IMR-90 (cell line): ENCODE measurements at regions not wholly inside any gene's neighbourhood (a gene's known extent, or its start where the extent isn't known, plus 50 kb on each side); places are given as distances from the start of the nearest gene placed in this dataset.

Experiments used
- ATAC-seq: fragments of 200-7000 bp; cut with Tn5 transposase; 2 replicates; pipeline ENCODE4 v1.9.1; 2020; ENCODE audit warnings: low read depth, mild to moderate bottlenecking, moderate library complexity
- BruUV-seq: library from RNA; stranded (reverse); fragments of 400-500 nt; replicated peaks from 2 replicates; lab custom pipeline; 2021; lab: Mats Ljungman, UMichigan
- CTCF ChIA-PET: fragments of 300-600 bp; formaldehyde crosslinking; extraction: SDS; loops from one replicate; lab custom pipeline; 2021; ENCODE audit warnings: antibody characterized with exemption; lab: Yijun Ruan, JAX
- POLR2A ChIA-PET: fragments of 300-600 bp; sonication (Branson Sonifier 250); formaldehyde crosslinking; loops from one replicate; lab custom pipeline; 2022; ENCODE audit warnings: antibody characterized with exemption; ENCODE audit not compliant: unreplicated experiment; lab: Charles Lee
- DNase-seq: peaks from one replicate; pipeline ENCODE4 v3.0.0; 2013
- H2AFZ ChIP-seq: replicated peaks from 2 replicates; pipeline ENCODE3; 2013; ENCODE audit warnings: low read length, mild to moderate bottlenecking; ENCODE audit not compliant: poor library complexity
- H2AK5ac ChIP-seq: 2 replicates; pipeline ENCODE4 v1.6.1; 2013; ENCODE audit warnings: low read depth, low read length, inconsistent platforms
- H2AK9ac ChIP-seq: replicated peaks from 2 replicates; pipeline ENCODE3; 2013; ENCODE audit warnings: mild to moderate bottlenecking, low read depth, low read length, moderate library complexity; ENCODE audit not compliant: poor library complexity
- H2BK120ac ChIP-seq: 2 replicates; pipeline ENCODE4 v1.6.1; 2013; ENCODE audit warnings: low read depth, low read length, inconsistent platforms
- H2BK15ac ChIP-seq: 3 replicates; pipeline ENCODE4 v1.6.1; 2013; ENCODE audit warnings: low read depth, low read length, inconsistent platforms
- H2BK20ac ChIP-seq: 2 replicates; pipeline ENCODE4 v1.6.1; 2013; ENCODE audit warnings: low read depth, mild to moderate bottlenecking, inconsistent platforms, low read length, moderate library complexity
- H2BK5ac ChIP-seq: 2 replicates; pipeline ENCODE4 v1.6.1; 2013; ENCODE audit warnings: mild to moderate bottlenecking, low read depth, low read length, inconsistent platforms; ENCODE audit not compliant: poor library complexity, severe bottlenecking
- H3K14ac ChIP-seq: replicated peaks from 2 replicates; pipeline ENCODE4 v1.6.1; 2013; ENCODE audit warnings: low read depth, low read length, inconsistent platforms
- H3K18ac ChIP-seq: 2 replicates; pipeline ENCODE4 v1.6.1; 2013; ENCODE audit warnings: low read depth, low read length, control low read depth
- H3K23ac ChIP-seq: 2 replicates; pipeline ENCODE4 v1.6.1; 2013; ENCODE audit warnings: low read depth, low read length, inconsistent platforms
- H3K27ac ChIP-seq: 2 replicates; pipeline ENCODE4 v1.5.1; 2013; ENCODE audit warnings: mild to moderate bottlenecking, control low read depth, low read length; ENCODE audit not compliant: insufficient read depth
- H3K27me3 ChIP-seq: 2 replicates; pipeline ENCODE4 v1.6.1; 2013; ENCODE audit warnings: low read length; ENCODE audit not compliant: control insufficient read depth, insufficient read depth
- H3K36me3 ChIP-seq: 2 replicates; pipeline ENCODE4 v1.6.1; 2013; ENCODE audit warnings: low read length, mixed read lengths; ENCODE audit not compliant: control insufficient read depth, insufficient read depth
- H3K4ac ChIP-seq: 2 replicates; pipeline ENCODE4 v1.6.1; 2013; ENCODE audit warnings: low read depth, low read length, inconsistent platforms
- H3K4me1 ChIP-seq: 2 replicates; pipeline ENCODE4 v1.6.1; 2013; ENCODE audit warnings: low read length, mixed read lengths; ENCODE audit not compliant: control insufficient read depth, insufficient read depth
- H3K4me2 ChIP-seq: 2 replicates; pipeline ENCODE4 v1.6.1; 2013; ENCODE audit warnings: low read depth, mild to moderate bottlenecking, control low read depth, low read length, moderate library complexity
- H3K4me3 ChIP-seq: 2 replicates; pipeline ENCODE4 v1.5.1; 2013; ENCODE audit warnings: low read depth, mild to moderate bottlenecking, control low read depth, low read length, moderate library complexity; ENCODE audit not compliant: insufficient read depth
- H3K56ac ChIP-seq: 2 replicates; pipeline ENCODE4 v1.6.1; 2013; ENCODE audit warnings: low read length, inconsistent platforms; ENCODE audit not compliant: insufficient read depth; ENCODE audit errors: extremely low read depth
- H3K79me1 ChIP-seq, 2 experiments: 2 replicates each; pipeline ENCODE4 v1.6.1; 2013; ENCODE audit warnings: low read length in 2 of 2, inconsistent platforms in 1 of 2, low read depth in 1 of 2
- H3K9ac ChIP-seq: 2 replicates; pipeline ENCODE4 v1.6.1; 2013; ENCODE audit warnings: low read depth, low read length, control low read depth
- H3K9me1 ChIP-seq: 2 replicates; pipeline ENCODE4 v1.6.1; 2013; ENCODE audit warnings: low read length, inconsistent platforms; ENCODE audit not compliant: insufficient read depth
- H3K9me3 ChIP-seq: 2 replicates; pipeline ENCODE4 v1.6.1; 2013; ENCODE audit warnings: low read length; ENCODE audit not compliant: control insufficient read depth, insufficient read depth
- H4K20me1 ChIP-seq: 2 replicates; pipeline ENCODE4 v1.6.1; 2013; ENCODE audit warnings: low read length, inconsistent platforms; ENCODE audit not compliant: insufficient read depth
- H4K5ac ChIP-seq: 2 replicates; pipeline ENCODE4 v1.6.1; 2013; ENCODE audit warnings: mild to moderate bottlenecking, low read depth, low read length, control low read depth
- H4K8ac ChIP-seq, 2 experiments: 2 replicates each; pipeline ENCODE4 v1.6.1; 2013; ENCODE audit warnings: low read depth in 2 of 2, low read length in 2 of 2, control low read depth in 1 of 2, inconsistent platforms in 1 of 2
- H4K91ac ChIP-seq: 2 replicates; pipeline ENCODE4 v1.6.1; 2013; ENCODE audit warnings: low read depth, low read length, inconsistent platforms; ENCODE audit not compliant: insufficient read depth
- BHLHE40 ChIP-seq: fragments of 150-350 bp; IDR thresholded peaks from 2 replicates; pipeline ENCODE4 v1.6.1; 2016; ENCODE audit warnings: mild to moderate bottlenecking, low read depth, low read length
- CHD1 ChIP-seq: IDR thresholded peaks from 2 replicates; pipeline ENCODE4 v1.6.1; 2012; ENCODE audit warnings: low read depth, low read length, improper control_type of control experiment
- CTCF ChIP-seq: conservative IDR thresholded peaks from 2 replicates; pipeline ENCODE4 v1.5.1; 2012; ENCODE audit warnings: mild to moderate bottlenecking, low read depth, low read length, improper control_type of control experiment
- ELK1 ChIP-seq: fragments of 150-350 bp; IDR thresholded peaks from 2 replicates; pipeline ENCODE4 v1.6.1; 2016; ENCODE audit warnings: low read depth, mild to moderate bottlenecking, low read length, moderate library complexity, borderline replicate concordance
- MXI1 ChIP-seq: IDR thresholded peaks from 2 replicates; pipeline ENCODE4 v1.6.1; 2012; ENCODE audit warnings: low read depth, mild to moderate bottlenecking, low read length, moderate library complexity, borderline replicate concordance
- NFE2L2 ChIP-seq: fragments of 150-350 bp; IDR thresholded peaks from 2 replicates; pipeline ENCODE4 v1.6.1; 2016; ENCODE audit warnings: low read depth, mild to moderate bottlenecking, low read length
- RAD21 ChIP-seq: IDR thresholded peaks from 2 replicates; pipeline ENCODE4 v1.6.1; 2012; ENCODE audit warnings: low read length, improper control_type of control experiment
- RCOR1 ChIP-seq: IDR thresholded peaks from 2 replicates; pipeline ENCODE4 v1.6.1; 2012; ENCODE audit warnings: mild to moderate bottlenecking, low read length, improper control_type of control experiment; ENCODE audit not compliant: insufficient replicate concordance
- RFX5 ChIP-seq: IDR thresholded peaks from 2 replicates; pipeline ENCODE4 v1.8.0; 2012; ENCODE audit warnings: low read depth, mild to moderate bottlenecking, low read length, moderate library complexity
- SMC3 ChIP-seq: fragments of 150-350 bp; IDR thresholded peaks from 2 replicates; pipeline ENCODE4 v1.6.1; 2016; ENCODE audit warnings: low read depth, mild to moderate bottlenecking, antibody characterized with exemption, low read length, moderate library complexity
- USF2 ChIP-seq: fragments of 150-350 bp; IDR thresholded peaks from 2 replicates; pipeline ENCODE4 v1.6.1; 2017; ENCODE audit warnings: mild to moderate bottlenecking, antibody characterized with exemption, low read length, low read depth
- WGBS, 2 experiments: methylation state at CpG; one replicate each; pipeline versions ENCODE4 v1.1.5 to v1.1.7; 2013; ENCODE audit warnings: missing lambda C conversion rate in 2 of 2; ENCODE audit not compliant: insufficient read length in 1 of 2; ENCODE audit errors: extremely low coverage in 2 of 2; 5-methylcytosine and 5-hydroxymethylcytosine counted together
- dilution Hi-C: fragments of 300-500 bp; cut with HindIII; formaldehyde crosslinking; loops from one replicate; pipeline ENCODE4 v1.14.3; 2018; ENCODE audit warnings: low sequenced_read_pairs; ENCODE audit not compliant: unreplicated experiment
- in situ Hi-C: fragments of 300-500 bp; cut with MboI; formaldehyde crosslinking; loops from 3 replicates; pipeline ENCODE4 v1.14.3; 2019; ENCODE audit warnings: low sequenced_read_pairs, inconsistent platforms, mixed read lengths
- intact Hi-C: fragments of 100-400 bp; cut with micrococcal nuclease; formaldehyde crosslinking; loops from 2 replicates; pipeline ENCODE4 v1.10.0; 2022

GRCh38 chr7:441684-442421 is 77.8 kb downstream of the PDGFA start:
- H2BK15ac ChIP-seq = no peak overlapping the region
- no peak overlapping the region for H3K56ac ChIP-seq
- H2AK9ac ChIP-seq = no peak overlapping the region
- DNase-seq (no peak), ATAC-seq (no peak)
- TF ChIP-seq SMC3 = no peak
- no peak for TF ChIP-seq CHD1
- TF ChIP-seq RFX5 = no peak
- TF ChIP-seq CTCF = no peak
- no peak for TF ChIP-seq ELK1
- TF ChIP-seq RAD21 = no peak
- TF ChIP-seq MXI1 = no peak
- no peak for TF ChIP-seq USF2
- no peak for TF ChIP-seq BHLHE40
- TF ChIP-seq NFE2L2 = no peak
- no peak for TF ChIP-seq RCOR1
- H2BK20ac ChIP-seq = no peak overlapping the region
- no peak overlapping the region for H2BK5ac ChIP-seq
- H3K4me2 ChIP-seq = no peak overlapping the region
- no peak overlapping the region for H2BK120ac ChIP-seq
- no peak overlapping the region for H3K9ac ChIP-seq
- no peaks in the 10 kb centered on the region for H4K20me1 ChIP-seq
- H3K9me1 ChIP-seq = no peaks in the 10 kb centered on the region
- intact Hi-C loops = no loop called here
- H3K27ac ChIP-seq = no peak overlapping the region
- no TSS peak for BruUV-seq
- peaks cover 15% of the 10 kb centered on the region; the same call in 1 of the 2 replicates for H3K27me3 ChIP-seq
- no peak overlapping the region for H2AK5ac ChIP-seq
- H3K9me3 ChIP-seq = peaks cover 5% of the 10 kb centered on the region
- H3K4ac ChIP-seq = no peak overlapping the region
- POLR2A ChIA-PET = no interaction called here
- H3K36me3 ChIP-seq = no peaks in the 10 kb centered on the region
- H3K4me3 ChIP-seq = no peak overlapping the region
- no peak overlapping the region for H2AFZ ChIP-seq
- H3K14ac ChIP-seq = no peak overlapping the region
- no peak overlapping the region for H3K23ac ChIP-seq
- in situ Hi-C loops = no loop called here
- no peak overlapping the region for H4K91ac ChIP-seq
- H3K4me1 ChIP-seq = no peaks in the 10 kb centered on the region
- dilution Hi-C loops = no loop called here
- 67% methylated on average over 10 of the region's 14 CpGs; no CpG with 5 or more reads in 1 of the 2 experiments for WGBS, 2 experiments
- H3K79me1 ChIP-seq = no peaks in the 10 kb centered on the region
- no peak overlapping the region for H4K8ac ChIP-seq
- CTCF ChIA-PET = no interaction called here
- H4K5ac ChIP-seq = no peak overlapping the region
- no peak overlapping the region for H3K18ac ChIP-seq
